ENCODE measurements at regions not wholly inside any gene's neighbourhood (a gene's known extent, or its start where the extent isn't known, plus 50 kb on each side); places are given as distances from the start of the nearest gene placed in this dataset.
"Not testable (repeated sequence)": the region's sequence is repeated elsewhere in the genome, so short reads cannot be mapped to it uniquely, and the experiment has no call there.

- intact Hi-C loops (cut with DNase I); H3K4me1 ChIP-seq; H3K9me3 ChIP-seq; H3K27ac ChIP-seq; DNase-seq; H3K4me3 ChIP-seq; H3K27me3 ChIP-seq; ATAC-seq; H3K36me3 ChIP-seq: not testable (repeated sequence)
- 93 to 96% (median 94%) methylated on average over 7 of the region's 7 CpGs for WGBS, 4 donors
These were observed 51.6 kb upstream of the MAP4K4 start for GRCh38 chr2:101645886-101646285.

DNA sequence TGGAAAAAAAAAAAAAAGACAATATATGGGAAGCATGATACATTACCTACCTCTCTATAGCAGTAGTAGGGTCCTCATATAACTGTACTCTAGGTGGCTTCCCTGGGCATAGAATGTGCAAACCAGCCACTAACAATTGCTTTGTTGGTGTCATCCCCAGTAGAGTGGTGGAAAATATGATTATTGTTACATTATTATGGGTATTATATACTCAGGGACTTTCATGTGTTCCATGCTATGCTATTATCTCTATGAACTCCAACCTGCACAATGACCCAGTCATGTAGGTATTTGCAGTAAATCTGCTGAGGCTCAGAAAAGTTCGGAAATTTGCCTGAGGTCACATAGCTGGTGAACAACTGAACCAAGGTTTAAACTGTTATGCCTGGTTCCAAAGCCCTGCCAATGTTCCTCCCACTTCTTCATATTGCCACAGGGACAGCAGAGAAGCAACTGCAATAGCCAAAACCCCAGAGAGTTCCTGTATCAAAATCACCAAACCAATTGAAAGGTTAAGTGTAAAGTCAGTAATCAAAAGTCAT lies 52.6 kb upstream of the MAP4K4 start:
- TF ChIP-seq POLR2A (IDR thresholded peaks at IDR 0.05) (no peak), CTCF (IDR thresholded peaks at IDR 0.05) (no peak)

GRCh38 chr2:101643004-101643524 lies 54.4 kb upstream of the MAP4K4 start:
- TF ChIP-seq POLR2A (IDR thresholded peaks at IDR 0.05) (no peak), CTCF (IDR thresholded peaks at IDR 0.05) (no peak)
- H3K27ac ChIP-seq: no peak overlapping the region
- H3K4me1 ChIP-seq: no peaks in the 10 kb centered on the region
- no peak for DNase-seq
- H3K9me3 ChIP-seq: no peaks in the 10 kb centered on the region
- 89 to 100% (median 94%) methylated on average over 1 of the region's 1 CpG for WGBS, 4 donors
- no peaks in the 10 kb centered on the region for H3K36me3 ChIP-seq
- no peaks in the 10 kb centered on the region for H3K27me3 ChIP-seq
- H3K4me3 ChIP-seq: no peak overlapping the region
- no peak for ATAC-seq
- intact Hi-C loops (cut with DNase I): no loop called here

More for the DNA sequence above, 52.6 kb upstream of the MAP4K4 start:
- H3K4me3 ChIP-seq: no peak overlapping the region
- peaks cover 0 to 4% (median 0%) of the 10 kb centered on the region in 9 donors for H3K27me3 ChIP-seq
- 88 to 100% (median 93%) methylated on average over 1 of the region's 1 CpG for WGBS, 4 donors
- H3K4me1 ChIP-seq: no peaks in the 10 kb centered on the region
- DNase-seq (no peak), ATAC-seq (no peak)
- H3K27ac ChIP-seq: no peak overlapping the region
- intact Hi-C loops (cut with DNase I): no loop called here
- H3K9me3 ChIP-seq: no peaks in the 10 kb centered on the region
- no peaks in the 10 kb centered on the region for H3K36me3 ChIP-seq

GRCh38 chr2:101638817-101639605 lies 58.5 kb upstream of the MAP4K4 start:
- whole genome bisulfite sequencing, 4 donors: 85 to 95% (median 92%) methylated on average over 13 to 17 of the region's 17 CpGs

More at GRCh38 chr2:101638817-101639605, 58.5 kb upstream of the MAP4K4 start:
- intact Hi-C loops (cut with DNase I): no loop called here
- Histone ChIP-seq H3K9me3 (no peaks in the 10 kb centered on the region), H3K4me1 (no peaks in the 10 kb centered on the region), H3K27ac (no peak overlapping the region), H3K4me3 (no peak overlapping the region), H3K36me3 (no peaks in the 10 kb centered on the region), H3K27me3 (peaks cover 0 to 8% (median 0%) of the 10 kb centered on the region in 9 donors)
- TF ChIP-seq CTCF (IDR thresholded peaks at IDR 0.05) (no peak), POLR2A (IDR thresholded peaks at IDR 0.05) (no peak)
- no peak for ATAC-seq
- DNase-seq: no peak
